C4-2B (cell line): ENCODE measurements at regions not wholly inside any gene's neighbourhood (a gene's known extent, or its start where the extent isn't known, plus 50 kb on each side); places are given as distances from the start of the nearest gene placed in this dataset.

Experiments used
- ZFX ChIP-seq: fragments of 450-650 bp; IDR thresholded peaks from 2 replicates; pipeline ENCODE4 v1.6.1; 2017
- TF ChIP-seq, protein P1 (sequence below): fragments of 450-650 bp; conservative IDR thresholded peaks from 2 replicates; pipeline ENCODE4 v1.5.1; 2017; ENCODE audit warnings: mild to moderate bottlenecking

DNA sequence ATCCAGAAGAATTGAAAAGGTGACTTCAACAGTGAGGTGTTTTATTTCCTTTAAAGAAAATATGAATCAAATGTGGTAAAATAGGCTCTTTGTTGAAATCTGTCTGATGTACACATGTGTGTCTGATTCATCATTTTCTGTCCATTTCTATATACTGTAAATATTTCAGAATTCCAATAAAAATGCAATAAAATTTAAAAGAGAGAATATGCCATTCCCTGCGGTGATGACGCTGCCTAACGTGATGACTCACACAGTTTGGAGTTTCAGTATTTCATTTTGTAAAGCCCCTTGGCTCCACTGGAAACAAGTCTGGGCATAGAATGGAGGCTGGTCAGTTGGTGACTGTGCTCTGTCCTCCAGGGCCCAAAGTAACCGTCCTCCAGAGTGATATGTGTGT lies 482.5 kb upstream of the CDH5 start:
- TF ChIP-seq, protein P1, sequence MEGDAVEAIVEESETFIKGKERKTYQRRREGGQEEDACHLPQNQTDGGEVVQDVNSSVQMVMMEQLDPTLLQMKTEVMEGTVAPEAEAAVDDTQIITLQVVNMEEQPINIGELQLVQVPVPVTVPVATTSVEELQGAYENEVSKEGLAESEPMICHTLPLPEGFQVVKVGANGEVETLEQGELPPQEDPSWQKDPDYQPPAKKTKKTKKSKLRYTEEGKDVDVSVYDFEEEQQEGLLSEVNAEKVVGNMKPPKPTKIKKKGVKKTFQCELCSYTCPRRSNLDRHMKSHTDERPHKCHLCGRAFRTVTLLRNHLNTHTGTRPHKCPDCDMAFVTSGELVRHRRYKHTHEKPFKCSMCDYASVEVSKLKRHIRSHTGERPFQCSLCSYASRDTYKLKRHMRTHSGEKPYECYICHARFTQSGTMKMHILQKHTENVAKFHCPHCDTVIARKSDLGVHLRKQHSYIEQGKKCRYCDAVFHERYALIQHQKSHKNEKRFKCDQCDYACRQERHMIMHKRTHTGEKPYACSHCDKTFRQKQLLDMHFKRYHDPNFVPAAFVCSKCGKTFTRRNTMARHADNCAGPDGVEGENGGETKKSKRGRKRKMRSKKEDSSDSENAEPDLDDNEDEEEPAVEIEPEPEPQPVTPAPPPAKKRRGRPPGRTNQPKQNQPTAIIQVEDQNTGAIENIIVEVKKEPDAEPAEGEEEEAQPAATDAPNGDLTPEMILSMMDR = no peak
- TF ChIP-seq ZFX = no peak
